ENCODE measurements at regions not wholly inside any gene's neighbourhood (a gene's known extent, or its start where the extent isn't known, plus 50 kb on each side); places are given as distances from the start of the nearest gene placed in this dataset.

GRCh38 chr10:52570490-52570889 is 202.1 kb downstream of the MBL2 start:
- H3K4me3 ChIP-seq (ENCODE audit: low read depth in 1 of 2, low read length in 2 of 2), result no peak overlapping the region
- no peak overlapping the region for H3K9ac ChIP-seq (ENCODE audit: low read depth, low read length)
- H3K4me2 ChIP-seq (ENCODE audit: insufficient read depth, low read length), result no peak overlapping the region
- no peaks in the 10 kb centered on the region for H3K4me1 ChIP-seq (ENCODE audit: insufficient read depth, low read length)
- no peak overlapping the region for H2AFZ ChIP-seq (ENCODE audit: low read depth, low read length)
- no peaks in the 10 kb centered on the region for H4K20me1 ChIP-seq (ENCODE audit: insufficient read depth, low read length)
- H3K27me3 ChIP-seq (ENCODE audit: insufficient read depth, low read length, poor library complexity), result no peaks in the 10 kb centered on the region
- no peaks in the 10 kb centered on the region for H3K36me3 ChIP-seq (ENCODE audit: insufficient read depth, low read length)
- no peak for DNase-seq
- no peaks in the 10 kb centered on the region for H3K79me2 ChIP-seq (ENCODE audit: insufficient read depth, low read length)
- H3K9me3 ChIP-seq (ENCODE audit: insufficient read depth, low read length, severe bottlenecking), result no peaks in the 10 kb centered on the region
- H3K27ac ChIP-seq (ENCODE audit: low read length), result no peak overlapping the region
- TF ChIP-seq EZH2 (IDR thresholded peaks at IDR 0.05; ENCODE audit: borderline replicate concordance, low read depth, low read length, severe bottlenecking) (no peak), CTCF (IDR thresholded peaks at IDR 0.05; ENCODE audit: borderline replicate concordance, extremely low read depth, low read length, poor library complexity, severe bottlenecking) (no peak)
- no peak for ATAC-seq (ENCODE audit: insufficient read depth, low read depth)

- Histone ChIP-seq H3K27ac (ENCODE audit: low read length) (no peak overlapping the region), H3K4me2 (ENCODE audit: insufficient read depth, low read length) (no peak overlapping the region)
Observed at GRCh38 chr10:52571018-52571417, 201.6 kb downstream of the MBL2 start.

GRCh38 chr10:52571516-52572182 is 200.9 kb downstream of the MBL2 start:
- Histone ChIP-seq H3K4me3 (ENCODE audit: low read depth in 1 of 2, low read length in 2 of 2) (no peak overlapping the region), H4K20me1 (ENCODE audit: insufficient read depth, low read length) (no peaks in the 10 kb centered on the region), H3K9me3 (ENCODE audit: insufficient read depth, low read length, severe bottlenecking) (no peaks in the 10 kb centered on the region), H3K4me1 (ENCODE audit: insufficient read depth, low read length) (no peaks in the 10 kb centered on the region), H2AFZ (ENCODE audit: low read depth, low read length) (no peak overlapping the region), H3K9ac (ENCODE audit: low read depth, low read length) (no peak overlapping the region), H3K4me2 (ENCODE audit: insufficient read depth, low read length) (no peak overlapping the region), H3K27ac (ENCODE audit: low read length) (no peak overlapping the region), H3K36me3 (ENCODE audit: insufficient read depth, low read length) (no peaks in the 10 kb centered on the region), H3K79me2 (ENCODE audit: insufficient read depth, low read length) (no peaks in the 10 kb centered on the region), H3K27me3 (ENCODE audit: insufficient read depth, low read length, poor library complexity) (no peaks in the 10 kb centered on the region)
- no peak for DNase-seq
- no peak for ATAC-seq (ENCODE audit: insufficient read depth, low read depth)
- TF ChIP-seq CTCF (IDR thresholded peaks at IDR 0.05; ENCODE audit: borderline replicate concordance, extremely low read depth, low read length, poor library complexity, severe bottlenecking), result no peak
- no peak for TF ChIP-seq EZH2 (IDR thresholded peaks at IDR 0.05; ENCODE audit: borderline replicate concordance, low read depth, low read length, severe bottlenecking)

More at GRCh38 chr10:52571018-52571417, 201.6 kb downstream of the MBL2 start:
- no peaks in the 10 kb centered on the region for H4K20me1 ChIP-seq (ENCODE audit: insufficient read depth, low read length)
- no peaks in the 10 kb centered on the region for H3K79me2 ChIP-seq (ENCODE audit: insufficient read depth, low read length)
- no peak overlapping the region for H2AFZ ChIP-seq (ENCODE audit: low read depth, low read length)
- ATAC-seq (ENCODE audit: insufficient read depth, low read depth) (no peak), DNase-seq (no peak)
- H3K27me3 ChIP-seq (ENCODE audit: insufficient read depth, low read length, poor library complexity), result no peaks in the 10 kb centered on the region
- no peaks in the 10 kb centered on the region for H3K36me3 ChIP-seq (ENCODE audit: insufficient read depth, low read length)
- TF ChIP-seq CTCF (IDR thresholded peaks at IDR 0.05; ENCODE audit: borderline replicate concordance, extremely low read depth, low read length, poor library complexity, severe bottlenecking) (no peak), EZH2 (IDR thresholded peaks at IDR 0.05; ENCODE audit: borderline replicate concordance, low read depth, low read length, severe bottlenecking) (no peak)
- H3K9ac ChIP-seq (ENCODE audit: low read depth, low read length), result no peak overlapping the region
- no peak overlapping the region for H3K4me3 ChIP-seq (ENCODE audit: low read depth in 1 of 2, low read length in 2 of 2)
- no peaks in the 10 kb centered on the region for H3K9me3 ChIP-seq (ENCODE audit: insufficient read depth, low read length, severe bottlenecking)
- H3K4me1 ChIP-seq (ENCODE audit: insufficient read depth, low read length), result no peaks in the 10 kb centered on the region

All from DND-41 (cell line).